HuH-7 (cell line): ENCODE measurements at regions not wholly inside any gene's neighbourhood (a gene's known extent, or its start where the extent isn't known, plus 50 kb on each side); places are given as distances from the start of the nearest gene placed in this dataset.
A peak's percentile ranks its signal among the peaks of the same experiment; 100 is the strongest.
"Not testable (repeated sequence)": the region's sequence is repeated elsewhere in the genome, so short reads cannot be mapped to it uniquely, and the experiment has no call there.

ENCODE experiments used
- DNase-seq: peaks from one replicate; pipeline ENCODE4 v3.0.0; 2011; ENCODE audit warnings: low spot score

DNA sequence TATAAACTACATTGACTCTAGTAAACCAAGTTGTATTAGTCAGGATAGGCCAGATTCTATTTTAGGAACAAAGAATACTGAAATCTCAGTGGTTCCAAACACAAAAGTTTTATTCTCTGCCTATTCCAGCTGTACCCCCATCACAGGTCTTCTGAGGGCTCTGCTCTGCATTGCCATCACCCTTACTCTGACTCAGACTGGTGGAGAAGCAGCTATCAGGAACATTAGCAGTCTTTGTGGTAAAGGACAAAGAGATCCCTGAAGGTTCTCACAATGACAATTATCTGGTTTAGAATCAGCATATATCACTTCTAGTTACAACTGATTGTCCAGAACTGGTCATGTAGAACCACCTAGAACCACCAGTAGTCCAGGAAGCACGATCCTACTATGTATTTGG, 251.1 kb downstream of the GLUD2 start:
- no peak for DNase-seq

- no peak for DNase-seq
Observed at GRCh38 chrX:121301356-121301755, 253.9 kb downstream of the GLUD2 start.

- no peak for DNase-seq
Observed at GRCh38 chrX:121301822-121302221, 254.4 kb downstream of the GLUD2 start.

GRCh38 chrX:121307449-121307848, 260.0 kb downstream of the GLUD2 start:
- DNase-seq, result no peak

DNA sequence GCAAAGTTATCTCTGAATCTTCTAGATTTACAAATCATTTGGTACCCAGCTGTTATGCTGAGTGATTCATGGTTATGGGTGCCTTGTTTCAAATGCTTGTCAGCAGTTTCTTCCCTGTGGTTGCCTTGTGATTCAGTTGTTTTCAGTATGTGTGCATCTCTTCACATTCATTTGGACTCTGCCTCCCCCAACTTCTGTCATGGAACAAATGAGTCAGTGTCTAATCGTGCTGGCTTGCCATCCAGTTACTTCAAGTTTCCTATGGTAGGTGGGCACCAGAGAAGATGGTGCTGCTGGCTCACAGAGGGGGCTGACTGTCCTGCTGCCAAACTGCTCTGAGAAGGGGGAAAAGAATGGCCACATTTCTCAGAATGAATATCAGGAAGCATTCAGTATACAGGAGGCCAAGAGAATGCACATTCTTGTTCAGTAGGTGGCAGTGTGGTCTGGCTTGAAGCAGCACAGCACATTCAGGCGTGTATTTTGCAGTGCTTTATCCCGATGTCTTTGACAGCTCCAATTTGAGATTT, 260.9 kb downstream of the GLUD2 start:
- DNase-seq, result peak; percentile 27

GRCh38 chrX:121310820-121311219, 263.4 kb downstream of the GLUD2 start:
- DNase-seq, result no peak

DNA sequence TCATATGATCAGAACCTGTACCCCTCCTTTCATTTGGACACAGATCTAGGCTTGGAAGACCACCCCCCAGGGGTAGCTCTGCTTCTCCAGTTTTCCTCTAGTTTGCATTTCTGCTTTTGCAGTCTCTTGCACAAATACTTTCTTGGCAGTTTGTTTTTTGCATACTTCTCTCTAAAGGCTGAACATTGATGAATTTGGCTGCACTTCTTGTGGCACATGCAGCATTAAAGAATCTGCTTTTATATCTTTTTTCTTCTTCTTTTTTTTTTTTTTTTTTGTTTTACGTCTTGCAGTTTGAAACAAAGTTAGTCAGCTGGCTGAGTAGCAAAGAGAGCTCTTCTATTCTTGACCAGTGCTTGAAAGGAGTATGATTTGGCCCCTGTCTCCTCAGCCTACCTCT, 273.0 kb downstream of the GLUD2 start:
- DNase-seq, result no peak

- DNase-seq, result no peak
Observed at GRCh38 chrX:121322159-121322558, 274.7 kb downstream of the GLUD2 start.

- no peak for DNase-seq
Observed at GRCh38 chrX:121323337-121323736, 275.9 kb downstream of the GLUD2 start.

GRCh38 chrX:121333942-121334341, 286.5 kb downstream of the GLUD2 start:
- peak; percentile 1 for DNase-seq

DNA sequence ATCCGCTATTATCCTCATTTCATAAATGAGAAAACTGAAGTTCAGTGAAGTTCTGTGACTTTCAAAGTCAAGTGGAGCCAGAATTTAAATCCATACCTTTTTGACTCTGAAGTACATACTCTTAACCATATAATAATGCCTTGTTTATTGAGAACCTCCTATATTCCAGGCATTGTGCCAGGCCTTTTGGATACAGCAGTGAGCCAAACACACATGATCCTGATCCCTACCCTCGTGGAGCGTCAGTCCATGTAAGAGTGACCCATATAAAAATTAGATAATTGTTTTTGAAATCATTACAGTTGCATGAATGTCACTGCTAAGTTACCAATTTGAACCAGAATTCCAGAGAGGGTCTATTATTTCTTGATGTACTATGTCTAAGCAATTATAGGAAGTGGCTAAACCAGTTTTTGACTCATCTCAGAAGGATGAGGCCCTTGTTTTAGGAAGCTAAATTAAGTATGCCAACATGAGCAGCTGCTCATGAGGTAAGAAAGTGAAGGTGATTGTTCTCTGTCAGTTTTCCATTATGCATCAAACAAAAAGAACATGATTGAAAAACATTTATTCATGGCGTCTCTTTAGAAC, 289.5 kb downstream of the GLUD2 start:
- no peak for DNase-seq

DNA sequence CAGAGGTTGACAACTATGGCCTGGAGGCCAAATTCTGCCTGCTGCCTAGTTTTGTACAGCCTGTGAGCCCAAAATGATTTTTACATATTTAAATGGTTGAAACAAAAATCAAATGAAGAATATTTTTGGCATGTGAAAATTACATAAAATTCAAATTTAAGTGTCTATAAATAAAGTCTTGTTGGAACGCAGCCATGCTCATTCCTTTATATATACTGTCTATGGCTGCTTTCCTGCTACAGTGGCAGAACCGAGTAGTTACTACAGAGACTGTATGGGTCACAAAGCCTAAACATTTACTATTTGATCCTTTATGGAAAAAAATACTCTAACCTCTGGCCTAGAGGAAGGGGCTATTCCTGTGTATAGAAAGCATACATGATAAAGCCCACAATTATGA, 290.4 kb downstream of the GLUD2 start:
- DNase-seq, result no peak

DNA sequence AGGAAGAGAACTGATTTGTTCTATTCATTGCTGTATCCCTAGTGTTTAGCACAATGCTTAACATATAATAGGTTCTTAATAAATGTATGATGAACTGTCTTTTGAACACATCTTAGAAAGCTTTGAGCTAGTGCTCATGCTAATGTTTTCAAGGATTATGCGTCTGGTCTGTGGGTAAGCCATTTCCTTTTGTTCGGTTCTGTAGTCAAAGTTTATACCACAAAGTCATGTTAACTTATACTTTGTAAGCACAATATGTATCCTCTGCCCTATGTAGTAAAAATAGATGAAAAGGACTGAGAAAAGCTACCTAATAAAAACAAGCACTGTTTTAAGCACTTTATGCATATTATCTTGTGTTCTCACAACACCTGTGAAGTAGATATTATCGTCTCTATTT, 301.9 kb downstream of the GLUD2 start:
- DNase-seq, result no peak

- DNase-seq, result no peak
Observed at GRCh38 chrX:121356139-121356849, 308.9 kb downstream of the GLUD2 start.

- no peak for DNase-seq
Observed at GRCh38 chrX:121356850-121357171, 309.4 kb downstream of the GLUD2 start.

DNA sequence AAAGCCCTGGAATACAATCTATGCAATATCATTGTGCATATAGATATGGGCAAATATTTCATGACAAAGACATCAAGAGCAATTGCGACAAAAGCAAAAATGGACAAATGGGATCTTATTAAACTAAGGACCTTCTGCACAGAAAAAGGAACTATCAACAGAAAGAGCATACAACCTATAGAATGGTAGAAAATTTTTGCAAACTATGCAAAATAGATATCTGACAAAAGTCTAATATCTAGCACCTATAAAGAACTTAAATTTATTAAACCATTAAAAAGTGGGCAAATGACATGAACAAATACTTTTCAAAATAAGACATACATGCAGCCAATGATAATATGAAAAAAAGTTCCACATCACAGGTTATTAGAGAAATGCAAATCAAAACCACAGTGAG, 312.9 kb downstream of the GLUD2 start:
- DNase-seq, result no peak

- no peak for DNase-seq
Observed at GRCh38 chrX:121365572-121366161, 318.3 kb downstream of the GLUD2 start.

GRCh38 chrX:121374471-121374870, 327.1 kb downstream of the GLUD2 start:
- DNase-seq, result no peak

DNA sequence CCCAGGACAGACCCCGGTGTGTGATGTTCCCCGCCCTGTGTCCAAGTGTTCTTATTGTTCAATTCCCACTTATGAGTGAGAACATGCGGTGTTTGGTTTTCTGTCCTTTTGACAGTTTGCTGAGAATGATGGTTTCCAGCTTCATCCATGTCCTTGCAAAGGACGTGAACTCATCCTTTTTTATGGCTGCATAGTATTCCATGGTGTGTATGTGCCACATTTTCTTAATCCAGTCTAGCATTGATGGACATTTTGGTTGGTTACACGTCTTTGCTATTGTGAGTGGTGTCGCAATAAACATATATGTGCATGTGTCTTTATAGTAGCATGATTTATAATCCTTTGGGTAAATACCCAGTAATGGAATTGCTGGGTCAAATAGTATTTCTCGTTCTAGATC, 334.5 kb downstream of the GLUD2 start:
- not testable (repeated sequence) for DNase-seq

DNA sequence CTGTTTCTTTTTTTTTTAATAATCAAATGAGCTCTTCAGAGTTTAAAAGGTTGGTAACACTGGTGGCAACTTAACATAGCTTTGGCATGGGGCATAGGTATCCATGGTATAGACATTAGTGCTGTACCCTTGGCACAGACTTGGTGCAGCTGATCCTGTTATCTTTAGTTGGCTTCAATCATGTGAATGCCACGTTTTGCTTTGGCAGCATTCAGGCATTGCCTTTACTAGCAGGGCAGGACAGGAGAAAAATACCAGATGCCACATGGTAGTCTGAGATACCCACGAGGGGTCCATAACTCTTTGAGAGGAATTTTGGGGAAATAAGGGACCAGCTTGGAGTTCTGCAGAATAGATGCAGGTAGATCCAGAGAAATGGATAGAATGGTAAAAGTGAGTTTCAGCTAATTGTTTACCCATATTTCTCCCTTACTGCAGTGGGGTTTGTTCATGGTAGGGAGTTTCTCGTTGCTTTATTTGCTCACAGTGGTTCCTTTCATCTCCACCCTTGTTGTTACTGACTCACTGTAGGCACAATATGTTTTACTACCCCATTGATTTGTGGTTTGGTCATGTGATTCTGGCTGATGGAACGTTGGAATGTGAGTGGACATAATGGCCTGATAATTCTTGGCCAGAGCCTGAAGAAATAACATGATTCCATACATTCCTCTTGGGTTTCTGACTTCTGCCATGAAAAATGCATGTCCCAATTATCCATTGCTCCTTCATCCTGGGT, 342.7 kb downstream of the GLUD2 start:
- DNase-seq, result peak; percentile 20

- no peak for DNase-seq
Observed at GRCh38 chrX:121405826-121406225, 358.4 kb downstream of the GLUD2 start.

GRCh38 chrX:121407627-121408026, 360.2 kb downstream of the GLUD2 start:
- no peak for DNase-seq

GRCh38 chrX:121431514-121431913, 384.1 kb downstream of the GLUD2 start:
- not testable (repeated sequence) for DNase-seq
